ENCODE measurements at regions not wholly inside any gene's neighbourhood (a gene's known extent, or its start where the extent isn't known, plus 50 kb on each side); places are given as distances from the start of the nearest gene placed in this dataset.

DNA sequence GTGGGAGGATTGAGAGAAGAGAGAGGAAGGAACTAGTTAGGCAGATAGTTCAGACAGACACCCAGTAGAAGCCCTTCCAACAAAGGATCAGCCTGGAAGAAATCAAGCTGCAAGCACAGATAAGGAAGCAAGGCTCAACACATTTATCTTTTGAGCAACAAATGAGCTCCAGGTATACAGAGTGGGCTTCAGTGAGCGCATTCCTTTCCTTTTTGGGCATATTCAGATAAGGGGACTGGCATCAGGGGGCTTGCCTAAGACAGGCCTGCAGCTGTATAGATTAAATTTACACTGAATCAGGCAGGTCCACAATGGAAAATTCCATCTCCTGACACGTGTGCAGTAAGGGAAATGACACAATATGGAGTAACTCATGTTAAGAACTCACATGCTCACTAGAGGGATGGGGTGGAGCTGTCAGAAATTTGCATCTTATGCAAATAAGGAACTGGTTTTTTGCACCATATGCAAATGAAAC lies 147.2 kb downstream of the AKR1D1 start:
- intact Hi-C loops (cut with micrococcal nuclease), result no loop called here
- H3K4me3 Mint-ChIP-seq, result no peak overlapping the region
- H3K9me3 Mint-ChIP-seq (ENCODE audit: insufficient read depth), result peaks cover 9% of the 10 kb centered on the region
- CTCF ChIA-PET, result interaction anchor here (1.0 kb wide), 1 partner anchor 15 kb away, joined by 3 read pairs; no protein-coding TSS in a partner anchor
- no peak for ATAC-seq (ENCODE audit: low read depth)
- TF ChIP-seq, protein P1, sequence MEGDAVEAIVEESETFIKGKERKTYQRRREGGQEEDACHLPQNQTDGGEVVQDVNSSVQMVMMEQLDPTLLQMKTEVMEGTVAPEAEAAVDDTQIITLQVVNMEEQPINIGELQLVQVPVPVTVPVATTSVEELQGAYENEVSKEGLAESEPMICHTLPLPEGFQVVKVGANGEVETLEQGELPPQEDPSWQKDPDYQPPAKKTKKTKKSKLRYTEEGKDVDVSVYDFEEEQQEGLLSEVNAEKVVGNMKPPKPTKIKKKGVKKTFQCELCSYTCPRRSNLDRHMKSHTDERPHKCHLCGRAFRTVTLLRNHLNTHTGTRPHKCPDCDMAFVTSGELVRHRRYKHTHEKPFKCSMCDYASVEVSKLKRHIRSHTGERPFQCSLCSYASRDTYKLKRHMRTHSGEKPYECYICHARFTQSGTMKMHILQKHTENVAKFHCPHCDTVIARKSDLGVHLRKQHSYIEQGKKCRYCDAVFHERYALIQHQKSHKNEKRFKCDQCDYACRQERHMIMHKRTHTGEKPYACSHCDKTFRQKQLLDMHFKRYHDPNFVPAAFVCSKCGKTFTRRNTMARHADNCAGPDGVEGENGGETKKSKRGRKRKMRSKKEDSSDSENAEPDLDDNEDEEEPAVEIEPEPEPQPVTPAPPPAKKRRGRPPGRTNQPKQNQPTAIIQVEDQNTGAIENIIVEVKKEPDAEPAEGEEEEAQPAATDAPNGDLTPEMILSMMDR (IDR thresholded peaks at IDR 0.05), result no peak
- no peak for TF ChIP-seq EZH2 (IDR thresholded peaks at IDR 0.05; ENCODE audit: borderline replicate concordance, insufficient read depth, low read depth, low read length, poor library complexity, severe bottlenecking)
- H3K27me3 Mint-ChIP-seq, result no peaks in the 10 kb centered on the region
- no peak overlapping the region for H3K9ac ChIP-seq (ENCODE audit: low read length)
- H3K27ac ChIP-seq (ENCODE audit: low read length in 2 of 2), result no peak overlapping the region
- H3K4me1 Mint-ChIP-seq, result no peaks in the 10 kb centered on the region
- H3K4me3 ChIP-seq (ENCODE audit: control extremely low read depth in 1 of 5, extremely low read depth in 1 of 5, insufficient read depth in 1 of 5, low read depth in 2 of 5, low read length in 4 of 5), result no peak overlapping the region
- WGBS (ENCODE audit: insufficient coverage), result no CpG with 5 or more reads among the region's 2 CpGs
- H4K20me1 ChIP-seq (ENCODE audit: control insufficient read depth, insufficient read depth, low read length, poor library complexity, severe bottlenecking), result no peaks in the 10 kb centered on the region
- H3K27me3 ChIP-seq (replicated peaks in 1 of 4; ENCODE audit: control extremely low read depth in 1 of 4, control insufficient read depth in 3 of 4, insufficient read depth in 4 of 4, low read length in 3 of 4), result no peaks in the 10 kb centered on the region
- H3K9me3 ChIP-seq (ENCODE audit: control extremely low read depth in 1 of 3, control insufficient read depth in 2 of 3, insufficient read depth in 1 of 3, low read length in 2 of 3), result peaks cover 0 to 10% (median 0%) of the 10 kb centered on the region in 3 donors
- no peak overlapping the region for H3K4me2 ChIP-seq (replicated peaks; ENCODE audit: low read depth, low read length, poor library complexity, severe bottlenecking)
- no peak overlapping the region for H3K27ac Mint-ChIP-seq
- H3K4me1 ChIP-seq (ENCODE audit: control insufficient read depth in 2 of 2, insufficient read depth in 2 of 2, low read length in 2 of 2), result no peaks in the 10 kb centered on the region
- no peak overlapping the region for H2AFZ ChIP-seq (ENCODE audit: insufficient read depth, low read depth, low read length, poor library complexity, severe bottlenecking)
- no peaks in the 10 kb centered on the region for H3K36me3 ChIP-seq (replicated peaks in 1 of 2; ENCODE audit: control extremely low read depth in 1 of 2, control insufficient read depth in 1 of 2, extremely low read depth in 1 of 2, insufficient read depth in 2 of 2, low read length in 1 of 2)
- POLR2A ChIA-PET, result no interaction called here
- DNase-seq, result no peak
- no peaks in the 10 kb centered on the region for H3K79me2 ChIP-seq (ENCODE audit: control insufficient read depth, insufficient read depth, low read length)

DNA sequence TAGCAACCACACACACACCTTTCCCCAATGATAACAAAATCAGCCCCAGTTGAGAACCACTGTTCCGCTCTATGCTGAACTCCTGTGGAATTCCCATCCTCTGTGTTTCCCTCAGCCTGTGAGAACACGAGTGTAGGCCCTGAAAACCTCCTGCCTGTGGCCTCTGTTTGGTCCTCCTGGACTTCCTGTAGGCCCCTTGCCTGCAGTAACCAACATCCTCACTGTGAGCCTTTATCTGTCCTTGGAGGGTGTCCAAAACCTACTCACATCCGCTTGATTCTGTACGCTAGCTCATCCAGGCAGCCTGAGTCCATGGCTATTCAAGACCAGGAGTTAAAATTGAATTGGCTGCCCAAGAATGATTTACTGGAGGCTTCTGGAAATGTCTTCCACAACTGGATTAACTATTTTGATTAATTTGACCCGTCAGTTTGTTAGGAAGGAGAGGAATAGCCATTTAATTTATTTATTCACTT lies 149.8 kb downstream of the AKR1D1 start:
- H3K4me2 ChIP-seq (replicated peaks; ENCODE audit: low read depth, low read length, poor library complexity, severe bottlenecking), result no peak overlapping the region
- H2AFZ ChIP-seq (ENCODE audit: insufficient read depth, low read depth, low read length, poor library complexity, severe bottlenecking), result no peak overlapping the region
- intact Hi-C loops (cut with micrococcal nuclease), result no loop called here
- no peaks in the 10 kb centered on the region for H3K27me3 ChIP-seq (replicated peaks in 1 of 4; ENCODE audit: control extremely low read depth in 1 of 4, control insufficient read depth in 3 of 4, insufficient read depth in 4 of 4, low read length in 3 of 4)
- H4K20me1 ChIP-seq (ENCODE audit: control insufficient read depth, insufficient read depth, low read length, poor library complexity, severe bottlenecking), result no peaks in the 10 kb centered on the region
- no peak overlapping the region for H3K27ac ChIP-seq (ENCODE audit: low read length in 2 of 2)
- H3K4me1 Mint-ChIP-seq, result no peaks in the 10 kb centered on the region
- no peaks in the 10 kb centered on the region for H3K79me2 ChIP-seq (ENCODE audit: control insufficient read depth, insufficient read depth, low read length)
- no peak overlapping the region for H3K4me3 Mint-ChIP-seq
- peaks cover 5% of the 10 kb centered on the region for H3K9me3 Mint-ChIP-seq (ENCODE audit: insufficient read depth)
- TF ChIP-seq EZH2 (IDR thresholded peaks at IDR 0.05; ENCODE audit: borderline replicate concordance, insufficient read depth, low read depth, low read length, poor library complexity, severe bottlenecking), result no peak
- TF ChIP-seq, protein P1 (IDR thresholded peaks at IDR 0.05), result no peak
- H3K36me3 ChIP-seq (replicated peaks in 1 of 2; ENCODE audit: control extremely low read depth in 1 of 2, control insufficient read depth in 1 of 2, extremely low read depth in 1 of 2, insufficient read depth in 2 of 2, low read length in 1 of 2), result no peaks in the 10 kb centered on the region
- ChIA-PET CTCF (no interaction called here), POLR2A (no interaction called here)
- H3K4me1 ChIP-seq (ENCODE audit: control insufficient read depth in 2 of 2, insufficient read depth in 2 of 2, low read length in 2 of 2), result no peaks in the 10 kb centered on the region
- H3K27ac Mint-ChIP-seq, result no peak overlapping the region
- no peak overlapping the region for H3K4me3 ChIP-seq (ENCODE audit: control extremely low read depth in 1 of 5, extremely low read depth in 1 of 5, insufficient read depth in 1 of 5, low read depth in 2 of 5, low read length in 4 of 5)
- DNase-seq, result no peak
- H3K9ac ChIP-seq (ENCODE audit: low read length), result no peak overlapping the region
- H3K27me3 Mint-ChIP-seq, result no peaks in the 10 kb centered on the region
- 12% methylated on average over 3 of the region's 5 CpGs for WGBS (ENCODE audit: insufficient coverage)
- no peak for ATAC-seq (ENCODE audit: low read depth)
- peaks cover 0 to under 1% (median 0%) of the 10 kb centered on the region in 3 donors for H3K9me3 ChIP-seq (ENCODE audit: control extremely low read depth in 1 of 3, control insufficient read depth in 2 of 3, insufficient read depth in 1 of 3, low read length in 2 of 3)
